ENCODE measurements at regions not wholly inside any gene's neighbourhood (a gene's known extent, or its start where the extent isn't known, plus 50 kb on each side); places are given as distances from the start of the nearest gene placed in this dataset.

DNA sequence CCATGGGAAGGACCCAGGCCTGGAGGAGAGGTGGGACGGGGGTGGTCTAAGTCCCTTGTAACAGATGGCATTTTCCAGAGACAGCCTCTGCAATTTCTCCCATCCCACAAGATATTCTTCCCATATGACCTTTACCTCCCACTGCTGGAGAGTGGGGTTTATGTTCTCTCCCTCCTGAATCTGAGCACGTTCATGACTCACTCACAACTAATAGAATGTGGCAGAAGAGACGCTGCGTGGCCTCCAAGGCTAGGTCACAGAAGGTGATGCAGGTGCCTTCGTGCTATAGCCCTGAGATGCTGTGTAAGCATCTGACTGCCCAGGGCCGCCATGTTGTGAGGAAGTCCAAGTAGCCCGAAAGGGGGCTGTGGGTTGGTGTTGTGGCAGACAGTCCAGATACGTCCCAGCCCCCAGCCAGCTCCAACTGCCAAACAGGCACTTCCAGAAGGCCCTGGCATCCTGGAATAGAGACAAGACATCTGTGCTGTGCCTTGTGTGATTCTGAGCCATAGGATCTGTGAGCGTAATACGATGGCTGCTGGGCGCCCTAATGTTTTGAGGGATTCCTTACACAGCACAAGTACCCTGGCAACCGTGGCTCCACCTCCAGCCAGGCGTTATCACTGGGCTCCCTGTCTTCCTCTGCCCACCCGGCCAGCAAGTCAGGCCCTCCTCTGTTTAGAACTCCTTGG lies 56.1 kb upstream of the NCOR2 start:
- H3K9ac ChIP-seq (ENCODE audit: insufficient read depth, low read length, poor library complexity, severe bottlenecking): no peak overlapping the region
- H3K4me1 ChIP-seq (ENCODE audit: control insufficient read depth in 1 of 2, insufficient read depth in 2 of 2, low read length in 2 of 2): peaks cover 58 to 65% of the 10 kb centered on the region in 2 donors
- H3K27ac Mint-ChIP-seq: peak overlapping the region in 6 of 7 donors; percentile 30 to 98 (median 68)
- TF ChIP-seq, protein P1, sequence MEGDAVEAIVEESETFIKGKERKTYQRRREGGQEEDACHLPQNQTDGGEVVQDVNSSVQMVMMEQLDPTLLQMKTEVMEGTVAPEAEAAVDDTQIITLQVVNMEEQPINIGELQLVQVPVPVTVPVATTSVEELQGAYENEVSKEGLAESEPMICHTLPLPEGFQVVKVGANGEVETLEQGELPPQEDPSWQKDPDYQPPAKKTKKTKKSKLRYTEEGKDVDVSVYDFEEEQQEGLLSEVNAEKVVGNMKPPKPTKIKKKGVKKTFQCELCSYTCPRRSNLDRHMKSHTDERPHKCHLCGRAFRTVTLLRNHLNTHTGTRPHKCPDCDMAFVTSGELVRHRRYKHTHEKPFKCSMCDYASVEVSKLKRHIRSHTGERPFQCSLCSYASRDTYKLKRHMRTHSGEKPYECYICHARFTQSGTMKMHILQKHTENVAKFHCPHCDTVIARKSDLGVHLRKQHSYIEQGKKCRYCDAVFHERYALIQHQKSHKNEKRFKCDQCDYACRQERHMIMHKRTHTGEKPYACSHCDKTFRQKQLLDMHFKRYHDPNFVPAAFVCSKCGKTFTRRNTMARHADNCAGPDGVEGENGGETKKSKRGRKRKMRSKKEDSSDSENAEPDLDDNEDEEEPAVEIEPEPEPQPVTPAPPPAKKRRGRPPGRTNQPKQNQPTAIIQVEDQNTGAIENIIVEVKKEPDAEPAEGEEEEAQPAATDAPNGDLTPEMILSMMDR (IDR thresholded peaks at IDR 0.05): no peak
- no peaks in the 10 kb centered on the region for H3K27me3 Mint-ChIP-seq (ENCODE audit: low read depth in 3 of 3)
- peak overlapping the region in 1 of 2 donors; percentile 64 for H3K27ac ChIP-seq (ENCODE audit: low read depth in 1 of 2, low read length in 2 of 2)
- 96% methylated on average over 7 of the region's 14 CpGs for WGBS (ENCODE audit: insufficient coverage)
- DNase-seq: no peak
- H3K9me3 Mint-ChIP-seq: peaks cover 2 to 10% (median 4%) of the 10 kb centered on the region in 7 donors
- H3K4me1 Mint-ChIP-seq: peaks cover 64% of the 10 kb centered on the region
- no peaks in the 10 kb centered on the region for H3K27me3 ChIP-seq (ENCODE audit: control insufficient read depth in 2 of 2, insufficient read depth in 2 of 2, low read length in 2 of 2)
- no peaks in the 10 kb centered on the region for H4K20me1 ChIP-seq (ENCODE audit: insufficient read depth, low read length)
- peaks cover 0 to 7% of the 10 kb centered on the region in 2 donors for H3K9me3 ChIP-seq (replicated peaks in 1 of 2; ENCODE audit: control insufficient read depth in 1 of 2, insufficient read depth in 1 of 2, low read length in 2 of 2)
- no peak overlapping the region for H3K4me3 Mint-ChIP-seq
- peaks cover 2 to 5% of the 10 kb centered on the region in 2 donors for H3K36me3 Mint-ChIP-seq
- no peaks in the 10 kb centered on the region for H3K79me2 ChIP-seq (ENCODE audit: insufficient read depth, low read length)
- H3K4me3 ChIP-seq (replicated peaks in 1 of 3; ENCODE audit: low read depth in 2 of 3, low read length in 3 of 3): no peak overlapping the region
- intact Hi-C loops (cut with micrococcal nuclease): no loop called here
- H3K4me2 ChIP-seq (replicated peaks; ENCODE audit: extremely low read depth, low read length, poor library complexity, severe bottlenecking): no peak overlapping the region
- H3K36me3 ChIP-seq (replicated peaks in 1 of 2; ENCODE audit: control insufficient read depth in 1 of 2, insufficient read depth in 2 of 2, low read length in 2 of 2): no peaks in the 10 kb centered on the region
- H2AFZ ChIP-seq (ENCODE audit: insufficient read depth, low read depth, low read length, poor library complexity, severe bottlenecking): no peak overlapping the region

- WGBS (ENCODE audit: insufficient coverage): 97% methylated on average over 10 of the region's 10 CpGs
- no peak overlapping the region for H3K4me3 ChIP-seq (replicated peaks in 1 of 3; ENCODE audit: low read depth in 2 of 3, low read length in 3 of 3)
- Mint-ChIP-seq H3K36me3 (peaks cover 2 to 5% of the 10 kb centered on the region in 2 donors), H3K27ac (peak overlapping the region; percentile 11 to 98 (median 87)), H3K9me3 (peaks cover 2 to 10% (median 4%) of the 10 kb centered on the region in 7 donors), H3K4me1 (peaks cover 70% of the 10 kb centered on the region), H3K4me3 (peak overlapping the region in 1 of 2 donors; percentile 2), H3K27me3 (ENCODE audit: low read depth in 3 of 3) (no peaks in the 10 kb centered on the region)
- DNase-seq: no peak
- H3K9me3 ChIP-seq (replicated peaks in 1 of 2; ENCODE audit: control insufficient read depth in 1 of 2, insufficient read depth in 1 of 2, low read length in 2 of 2): peaks cover 0 to 7% of the 10 kb centered on the region in 2 donors
- H3K27ac ChIP-seq (ENCODE audit: low read depth in 1 of 2, low read length in 2 of 2): peak overlapping the region; percentile 4 to 64
- no peaks in the 10 kb centered on the region for H3K36me3 ChIP-seq (replicated peaks in 1 of 2; ENCODE audit: control insufficient read depth in 1 of 2, insufficient read depth in 2 of 2, low read length in 2 of 2)
- H3K4me2 ChIP-seq (replicated peaks; ENCODE audit: extremely low read depth, low read length, poor library complexity, severe bottlenecking): peak overlapping the region; percentile 22
- intact Hi-C loops (cut with micrococcal nuclease): no loop called here
- TF ChIP-seq, protein P1 (IDR thresholded peaks at IDR 0.05): no peak
- no peaks in the 10 kb centered on the region for H3K79me2 ChIP-seq (ENCODE audit: insufficient read depth, low read length)
- H3K27me3 ChIP-seq (ENCODE audit: control insufficient read depth in 2 of 2, insufficient read depth in 2 of 2, low read length in 2 of 2): no peaks in the 10 kb centered on the region
- no peaks in the 10 kb centered on the region for H4K20me1 ChIP-seq (ENCODE audit: insufficient read depth, low read length)
- H3K9ac ChIP-seq (ENCODE audit: insufficient read depth, low read length, poor library complexity, severe bottlenecking): no peak overlapping the region
- H2AFZ ChIP-seq (ENCODE audit: insufficient read depth, low read depth, low read length, poor library complexity, severe bottlenecking): no peak overlapping the region
- H3K4me1 ChIP-seq (ENCODE audit: control insufficient read depth in 1 of 2, insufficient read depth in 2 of 2, low read length in 2 of 2): peaks cover 61 to 72% of the 10 kb centered on the region in 2 donors
These were observed 55.4 kb upstream of the NCOR2 start for GRCh38 chr12:124622764-124623163.

Measured in CD14-positive monocyte (primary cell).